ENCODE measurements at regions not wholly inside any gene's neighbourhood (a gene's known extent, or its start where the extent isn't known, plus 50 kb on each side); places are given as distances from the start of the nearest gene placed in this dataset.
"Not testable (repeated sequence)": the region's sequence is repeated elsewhere in the genome, so short reads cannot be mapped to it uniquely, and the experiment has no call there.

DNA sequence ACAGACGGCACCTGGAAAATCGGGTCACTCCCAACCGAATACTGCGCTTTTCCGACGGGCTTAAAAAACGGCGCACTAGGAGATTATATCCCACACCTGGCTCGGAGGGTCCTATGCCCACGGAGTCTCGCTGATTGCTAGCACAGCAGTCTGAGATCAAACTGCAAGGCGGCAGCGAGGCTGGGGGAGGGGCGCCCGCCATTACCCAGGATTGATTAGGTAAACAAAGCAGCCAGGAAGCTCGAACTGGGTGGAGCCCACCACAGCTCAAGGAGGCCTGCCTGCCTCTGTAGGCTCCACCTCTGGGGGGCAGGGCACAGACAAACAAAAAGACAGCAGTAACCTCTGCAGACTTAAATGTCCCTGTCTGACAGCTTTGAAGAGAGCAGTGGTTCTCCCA is 64.5 kb downstream of the SLC30A10 start:
- TF ChIP-seq RCOR1 (IDR thresholded peaks at IDR 0.05; ENCODE audit: insufficient replicate concordance, low read length); RAD21 (IDR thresholded peaks at IDR 0.05; ENCODE audit: low read length); POLR2A (IDR thresholded peaks at IDR 0.05; ENCODE audit: low read depth, low read length); RFX5 (IDR thresholded peaks at IDR 0.05; ENCODE audit: low read depth, low read length); MXI1 (IDR thresholded peaks at IDR 0.05; ENCODE audit: borderline replicate concordance, low read depth, low read length); BHLHE40 (IDR thresholded peaks at IDR 0.05; ENCODE audit: low read depth, low read length); MAZ (IDR thresholded peaks at IDR 0.05; ENCODE audit: borderline replicate concordance, low read depth, low read length); FOS (IDR thresholded peaks at IDR 0.05; ENCODE audit: low read depth, low read length); NFE2L2 (IDR thresholded peaks at IDR 0.05; ENCODE audit: low read depth, low read length); CHD1 (IDR thresholded peaks at IDR 0.05; ENCODE audit: low read depth, low read length): not testable (repeated sequence)
- TF ChIP-seq, protein P1, sequence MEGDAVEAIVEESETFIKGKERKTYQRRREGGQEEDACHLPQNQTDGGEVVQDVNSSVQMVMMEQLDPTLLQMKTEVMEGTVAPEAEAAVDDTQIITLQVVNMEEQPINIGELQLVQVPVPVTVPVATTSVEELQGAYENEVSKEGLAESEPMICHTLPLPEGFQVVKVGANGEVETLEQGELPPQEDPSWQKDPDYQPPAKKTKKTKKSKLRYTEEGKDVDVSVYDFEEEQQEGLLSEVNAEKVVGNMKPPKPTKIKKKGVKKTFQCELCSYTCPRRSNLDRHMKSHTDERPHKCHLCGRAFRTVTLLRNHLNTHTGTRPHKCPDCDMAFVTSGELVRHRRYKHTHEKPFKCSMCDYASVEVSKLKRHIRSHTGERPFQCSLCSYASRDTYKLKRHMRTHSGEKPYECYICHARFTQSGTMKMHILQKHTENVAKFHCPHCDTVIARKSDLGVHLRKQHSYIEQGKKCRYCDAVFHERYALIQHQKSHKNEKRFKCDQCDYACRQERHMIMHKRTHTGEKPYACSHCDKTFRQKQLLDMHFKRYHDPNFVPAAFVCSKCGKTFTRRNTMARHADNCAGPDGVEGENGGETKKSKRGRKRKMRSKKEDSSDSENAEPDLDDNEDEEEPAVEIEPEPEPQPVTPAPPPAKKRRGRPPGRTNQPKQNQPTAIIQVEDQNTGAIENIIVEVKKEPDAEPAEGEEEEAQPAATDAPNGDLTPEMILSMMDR (conservative IDR thresholded peaks at IDR 0.05; ENCODE audit: low read depth, low read length) = not testable (repeated sequence)
- TF ChIP-seq, protein P2, sequence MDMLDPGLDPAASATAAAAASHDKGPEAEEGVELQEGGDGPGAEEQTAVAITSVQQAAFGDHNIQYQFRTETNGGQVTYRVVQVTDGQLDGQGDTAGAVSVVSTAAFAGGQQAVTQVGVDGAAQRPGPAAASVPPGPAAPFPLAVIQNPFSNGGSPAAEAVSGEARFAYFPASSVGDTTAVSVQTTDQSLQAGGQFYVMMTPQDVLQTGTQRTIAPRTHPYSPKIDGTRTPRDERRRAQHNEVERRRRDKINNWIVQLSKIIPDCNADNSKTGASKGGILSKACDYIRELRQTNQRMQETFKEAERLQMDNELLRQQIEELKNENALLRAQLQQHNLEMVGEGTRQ (IDR thresholded peaks at IDR 0.05; ENCODE audit: low read depth, low read length) = not testable (repeated sequence)
